ENCODE measurements at regions not wholly inside any gene's neighbourhood (a gene's known extent, or its start where the extent isn't known, plus 50 kb on each side); places are given as distances from the start of the nearest gene placed in this dataset.

GRCh38 chr4:45566896-45567603 is 556.8 kb downstream of the GABRG1 start:
- Histone ChIP-seq H2BK120ac (ENCODE audit: low read depth, low read length) (no peak overlapping the region), H4K8ac (ENCODE audit: low read depth, low read length) (no peak overlapping the region), H4K5ac (ENCODE audit: low read length) (no peak overlapping the region), H3K36me3 (ENCODE audit: control insufficient read depth, insufficient read depth, low read length) (no peaks in the 10 kb centered on the region), H2BK5ac (ENCODE audit: low read length) (no peak overlapping the region), H2BK15ac (replicated peaks; ENCODE audit: low read depth) (no peak overlapping the region), H2AK5ac (ENCODE audit: low read length) (no peak overlapping the region), H3K79me1 (ENCODE audit: low read length) (no peaks in the 10 kb centered on the region), H3K4ac (ENCODE audit: low read depth, low read length) (no peak overlapping the region), H3K4me2 (ENCODE audit: low read length) (no peak overlapping the region), H3K9ac (ENCODE audit: low read length) (no peak overlapping the region), H3K4me3 (ENCODE audit: low read length) (no peak overlapping the region), H3K56ac (ENCODE audit: low read length) (no peak overlapping the region), H3K27ac (ENCODE audit: low read depth, low read length) (no peak overlapping the region), H3K79me2 (ENCODE audit: control insufficient read depth, insufficient read depth, low read length) (no peaks in the 10 kb centered on the region), H3K27me3 (ENCODE audit: insufficient read depth, low read length, poor library complexity) (no peaks in the 10 kb centered on the region), H3K18ac (ENCODE audit: low read length) (no peak overlapping the region), H3K23ac (ENCODE audit: low read length) (no peak overlapping the region), H3K4me1 (ENCODE audit: control insufficient read depth, low read depth, low read length) (no peaks in the 10 kb centered on the region)
- WGBS (ENCODE audit: extremely low coverage, insufficient coverage, low lambda C conversion rate), result no CpG with 5 or more reads among the region's 19 CpGs
- DNase-seq, result no peak

DNA sequence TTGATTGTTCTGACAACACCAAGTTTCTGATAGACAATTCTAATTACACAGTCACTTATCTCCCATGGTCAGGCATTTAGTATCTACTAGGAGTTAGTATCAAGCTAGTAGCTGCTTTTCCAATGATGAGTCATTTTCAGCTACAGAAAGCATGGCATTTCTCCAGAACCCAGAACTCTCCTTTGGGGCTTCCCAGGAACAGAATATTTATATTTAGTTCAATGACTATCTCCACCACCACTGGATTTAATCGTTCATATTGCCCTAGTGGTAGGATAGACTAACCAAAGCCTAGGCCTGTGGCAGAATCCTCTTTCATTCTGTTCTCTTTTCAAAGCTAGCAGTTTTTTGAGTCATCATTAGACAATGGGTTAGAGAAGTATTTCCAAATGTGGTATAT is 569.4 kb downstream of the GABRG1 start:
- Histone ChIP-seq H3K9ac (ENCODE audit: low read length) (no peak overlapping the region), H3K18ac (ENCODE audit: low read length) (no peak overlapping the region), H2BK5ac (ENCODE audit: low read length) (no peak overlapping the region), H4K5ac (ENCODE audit: low read length) (no peak overlapping the region), H3K23ac (ENCODE audit: low read length) (no peak overlapping the region), H3K27ac (ENCODE audit: low read depth, low read length) (no peak overlapping the region), H3K79me2 (ENCODE audit: control insufficient read depth, insufficient read depth, low read length) (no peaks in the 10 kb centered on the region), H4K8ac (ENCODE audit: low read depth, low read length) (no peak overlapping the region), H3K27me3 (ENCODE audit: insufficient read depth, low read length, poor library complexity) (no peaks in the 10 kb centered on the region), H2BK120ac (ENCODE audit: low read depth, low read length) (no peak overlapping the region), H3K79me1 (ENCODE audit: low read length) (no peaks in the 10 kb centered on the region), H3K4me3 (ENCODE audit: low read length) (no peak overlapping the region), H3K36me3 (ENCODE audit: control insufficient read depth, insufficient read depth, low read length) (no peaks in the 10 kb centered on the region), H3K4ac (ENCODE audit: low read depth, low read length) (no peak overlapping the region), H3K4me1 (ENCODE audit: control insufficient read depth, low read depth, low read length) (no peaks in the 10 kb centered on the region), H2AK5ac (ENCODE audit: low read length) (no peak overlapping the region), H2BK15ac (replicated peaks; ENCODE audit: low read depth) (no peak overlapping the region), H3K4me2 (ENCODE audit: low read length) (no peak overlapping the region), H3K56ac (ENCODE audit: low read length) (no peak overlapping the region)
- DNase-seq, result no peak
- WGBS (ENCODE audit: extremely low coverage, insufficient coverage, low lambda C conversion rate), result no CpG with 5 or more reads among the region's 1 CpG

- H3K79me2 ChIP-seq (ENCODE audit: control insufficient read depth, insufficient read depth, low read length), result no peaks in the 10 kb centered on the region
- H3K4me2 ChIP-seq (ENCODE audit: low read length), result no peak overlapping the region
- H3K4me1 ChIP-seq (ENCODE audit: control insufficient read depth, low read depth, low read length), result no peaks in the 10 kb centered on the region
- no peak overlapping the region for H3K4ac ChIP-seq (ENCODE audit: low read depth, low read length)
- no peak overlapping the region for H3K23ac ChIP-seq (ENCODE audit: low read length)
- H3K27ac ChIP-seq (ENCODE audit: low read depth, low read length), result no peak overlapping the region
- no peak overlapping the region for H3K18ac ChIP-seq (ENCODE audit: low read length)
- no peak overlapping the region for H2BK5ac ChIP-seq (ENCODE audit: low read length)
- no peak for DNase-seq
- no peaks in the 10 kb centered on the region for H3K36me3 ChIP-seq (ENCODE audit: control insufficient read depth, insufficient read depth, low read length)
- no peak overlapping the region for H3K4me3 ChIP-seq (ENCODE audit: low read length)
- WGBS (ENCODE audit: extremely low coverage, insufficient coverage, low lambda C conversion rate), result 100% methylated on average over 1 of the region's 4 CpGs
- no peaks in the 10 kb centered on the region for H3K79me1 ChIP-seq (ENCODE audit: low read length)
- H2BK120ac ChIP-seq (ENCODE audit: low read depth, low read length), result no peak overlapping the region
- H2BK15ac ChIP-seq (replicated peaks; ENCODE audit: low read depth), result no peak overlapping the region
- no peak overlapping the region for H3K9ac ChIP-seq (ENCODE audit: low read length)
- no peak overlapping the region for H2AK5ac ChIP-seq (ENCODE audit: low read length)
- H4K8ac ChIP-seq (ENCODE audit: low read depth, low read length), result no peak overlapping the region
- H4K5ac ChIP-seq (ENCODE audit: low read length), result no peak overlapping the region
- no peak overlapping the region for H3K56ac ChIP-seq (ENCODE audit: low read length)
- H3K27me3 ChIP-seq (ENCODE audit: insufficient read depth, low read length, poor library complexity), result no peaks in the 10 kb centered on the region
Observed at GRCh38 chr4:45550766-45551366, 573.0 kb downstream of the GABRG1 start.

DNA sequence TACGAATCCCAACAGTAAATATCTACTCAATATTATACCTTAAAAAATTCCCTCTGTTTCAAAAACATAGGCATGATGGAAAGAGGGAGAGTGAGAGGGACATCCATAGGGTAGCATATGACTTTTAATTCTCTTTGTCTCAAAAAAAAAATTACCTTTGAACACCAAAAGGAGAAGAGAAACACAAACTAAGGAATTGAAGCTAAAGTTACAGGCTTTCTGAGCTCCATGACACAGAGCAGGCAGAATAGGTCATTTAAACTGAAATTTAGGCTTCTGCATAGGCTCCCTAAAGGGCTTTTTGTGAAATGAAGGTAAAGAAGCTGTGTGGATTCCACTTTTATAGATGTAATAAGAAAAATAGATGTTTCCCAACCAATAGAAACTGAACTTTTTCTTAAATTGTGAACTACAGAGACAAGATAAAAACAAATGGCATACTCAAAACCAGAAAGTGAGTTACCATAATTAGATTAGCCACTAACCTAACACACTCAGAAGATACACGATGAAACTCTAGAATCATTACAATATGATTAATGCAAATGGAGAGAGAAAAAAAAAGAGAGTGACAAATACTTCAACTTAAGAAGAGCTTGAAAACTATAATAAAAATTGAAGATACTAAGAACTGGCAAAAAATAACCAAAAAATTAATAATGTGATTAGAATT is 584.6 kb downstream of the GABRG1 start:
- no peak overlapping the region for H2BK5ac ChIP-seq (ENCODE audit: low read length)
- H3K27ac ChIP-seq (ENCODE audit: low read depth, low read length), result no peak overlapping the region
- H4K8ac ChIP-seq (ENCODE audit: low read depth, low read length), result no peak overlapping the region
- H3K23ac ChIP-seq (ENCODE audit: low read length), result no peak overlapping the region
- no peaks in the 10 kb centered on the region for H3K27me3 ChIP-seq (ENCODE audit: insufficient read depth, low read length, poor library complexity)
- H3K36me3 ChIP-seq (ENCODE audit: control insufficient read depth, insufficient read depth, low read length), result no peaks in the 10 kb centered on the region
- H3K56ac ChIP-seq (ENCODE audit: low read length), result no peak overlapping the region
- no peak overlapping the region for H2AK5ac ChIP-seq (ENCODE audit: low read length)
- DNase-seq, result no peak
- no peak overlapping the region for H2BK15ac ChIP-seq (replicated peaks; ENCODE audit: low read depth)
- H3K4ac ChIP-seq (ENCODE audit: low read depth, low read length), result no peak overlapping the region
- no peak overlapping the region for H3K9ac ChIP-seq (ENCODE audit: low read length)
- H3K4me1 ChIP-seq (ENCODE audit: control insufficient read depth, low read depth, low read length), result no peaks in the 10 kb centered on the region
- H3K4me3 ChIP-seq (ENCODE audit: low read length), result no peak overlapping the region
- no peak overlapping the region for H3K4me2 ChIP-seq (ENCODE audit: low read length)
- no peak overlapping the region for H4K5ac ChIP-seq (ENCODE audit: low read length)
- no peak overlapping the region for H2BK120ac ChIP-seq (ENCODE audit: low read depth, low read length)
- no peaks in the 10 kb centered on the region for H3K79me2 ChIP-seq (ENCODE audit: control insufficient read depth, insufficient read depth, low read length)
- no peaks in the 10 kb centered on the region for H3K79me1 ChIP-seq (ENCODE audit: low read length)
- no peak overlapping the region for H3K18ac ChIP-seq (ENCODE audit: low read length)
- WGBS (ENCODE audit: extremely low coverage, insufficient coverage, low lambda C conversion rate), result no CpG with 5 or more reads among the region's 2 CpGs

DNA sequence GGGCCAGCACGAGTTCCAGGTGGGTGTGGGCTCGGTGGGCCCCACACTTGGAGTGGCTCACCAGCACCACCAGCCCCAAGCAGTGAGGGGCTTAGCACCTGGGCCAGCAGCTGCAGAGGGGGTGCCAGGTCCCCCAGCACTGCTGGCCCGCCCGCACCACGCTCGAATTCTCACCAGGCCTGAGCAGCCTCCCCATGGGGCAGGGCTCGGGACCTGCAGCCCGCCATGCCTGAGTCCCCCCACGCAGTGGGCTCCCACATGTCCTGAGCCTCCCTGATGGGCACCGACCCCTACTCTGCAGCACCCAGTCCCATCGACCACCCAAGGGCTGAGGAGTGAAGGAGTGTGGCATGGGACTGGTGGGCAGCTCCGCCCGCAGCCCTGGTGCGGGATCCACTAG is 593.4 kb downstream of the GABRG1 start:
- Histone ChIP-seq H2AK5ac (ENCODE audit: low read length) (no peak overlapping the region), H4K5ac (ENCODE audit: low read length) (no peak overlapping the region), H2BK120ac (ENCODE audit: low read depth, low read length) (no peak overlapping the region), H3K36me3 (ENCODE audit: control insufficient read depth, insufficient read depth, low read length) (no peaks in the 10 kb centered on the region), H3K9ac (ENCODE audit: low read length) (no peak overlapping the region), H2BK15ac (replicated peaks; ENCODE audit: low read depth) (no peak overlapping the region), H3K18ac (ENCODE audit: low read length) (no peak overlapping the region), H3K79me1 (ENCODE audit: low read length) (no peaks in the 10 kb centered on the region), H3K56ac (ENCODE audit: low read length) (no peak overlapping the region), H3K4me2 (ENCODE audit: low read length) (no peak overlapping the region), H4K8ac (ENCODE audit: low read depth, low read length) (no peak overlapping the region), H3K27me3 (ENCODE audit: insufficient read depth, low read length, poor library complexity) (no peaks in the 10 kb centered on the region), H3K79me2 (ENCODE audit: control insufficient read depth, insufficient read depth, low read length) (no peaks in the 10 kb centered on the region), H3K27ac (ENCODE audit: low read depth, low read length) (no peak overlapping the region), H3K4me3 (ENCODE audit: low read length) (no peak overlapping the region), H3K4ac (ENCODE audit: low read depth, low read length) (no peak overlapping the region), H2BK5ac (ENCODE audit: low read length) (no peak overlapping the region), H3K4me1 (ENCODE audit: control insufficient read depth, low read depth, low read length) (no peaks in the 10 kb centered on the region), H3K23ac (ENCODE audit: low read length) (no peak overlapping the region)
- WGBS (ENCODE audit: extremely low coverage, insufficient coverage, low lambda C conversion rate), result no CpG with 5 or more reads among the region's 14 CpGs
- DNase-seq, result no peak

Measured in mesendoderm (in vitro differentiated cells).